Activated CD8-positive, alpha-beta memory T cell treated with anti-CD3 and anti-CD28 coated beads, Interleukin-2, amount 50 U/mL, for 24 hours (primary cell): ENCODE measurements at regions not wholly inside any gene's neighbourhood (a gene's known extent, or its start where the extent isn't known, plus 50 kb on each side); places are given as distances from the start of the nearest gene placed in this dataset.
"Not testable (repeated sequence)": the region's sequence is repeated elsewhere in the genome, so short reads cannot be mapped to it uniquely, and the experiment has no call there.

Source experiments
- DNase-seq: peaks from one replicate; pipeline ENCODE4 v3.0.0-alpha.2; 2020; ENCODE audit errors: extremely low read depth

DNA sequence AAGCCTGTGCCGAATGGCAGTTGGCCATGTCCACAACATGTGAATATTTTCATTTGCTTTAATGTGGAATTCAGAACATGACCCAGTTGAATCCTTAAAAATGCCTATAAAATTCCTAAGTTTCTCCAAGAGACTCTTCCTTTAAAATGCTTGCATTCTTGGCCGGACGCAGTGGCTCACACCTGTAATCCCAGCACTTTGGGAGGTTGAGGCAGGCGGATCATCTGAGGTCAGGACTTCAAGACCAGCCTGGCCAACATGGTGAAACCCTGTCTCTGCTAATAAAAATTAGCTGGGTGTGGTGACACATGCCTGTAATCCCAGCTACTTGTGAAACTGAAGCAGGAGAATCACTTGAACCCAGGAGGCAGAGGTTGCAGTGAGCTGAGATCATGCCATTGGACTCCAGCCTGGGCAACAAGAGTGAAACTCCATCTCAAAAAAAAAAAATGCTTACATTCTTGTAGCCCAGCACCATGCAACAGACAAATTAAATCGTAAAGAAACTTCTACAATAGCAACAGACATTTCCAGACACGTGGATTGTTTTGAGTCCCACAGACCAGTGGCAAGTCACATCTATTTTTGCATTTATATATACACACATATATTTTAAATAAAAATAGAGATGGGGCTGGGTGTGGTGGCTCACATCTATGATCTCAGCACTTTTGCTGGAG lies 274.4 kb downstream of the GOLGA6L6 start:
- not testable (repeated sequence) for DNase-seq

DNA sequence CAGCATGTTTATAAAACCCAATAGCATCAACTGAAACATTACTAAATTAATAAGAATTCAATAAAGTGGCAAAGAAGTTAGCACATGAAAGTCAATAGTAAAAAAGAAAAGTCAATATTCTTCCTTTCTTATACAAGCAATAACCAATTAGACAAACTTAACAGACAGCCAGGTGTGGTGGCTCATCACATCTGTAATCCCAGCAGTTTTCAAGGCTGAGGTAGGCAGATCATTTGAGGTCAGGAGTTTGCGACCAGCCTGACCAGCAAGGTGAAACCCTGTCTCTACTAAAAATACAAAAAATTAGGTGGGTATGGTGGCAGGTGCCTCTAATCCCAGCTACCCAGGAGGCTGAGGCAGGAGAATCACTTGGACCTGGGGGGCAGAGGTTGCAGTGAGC lies 275.9 kb downstream of the GOLGA6L6 start:
- DNase-seq: not testable (repeated sequence)

DNA sequence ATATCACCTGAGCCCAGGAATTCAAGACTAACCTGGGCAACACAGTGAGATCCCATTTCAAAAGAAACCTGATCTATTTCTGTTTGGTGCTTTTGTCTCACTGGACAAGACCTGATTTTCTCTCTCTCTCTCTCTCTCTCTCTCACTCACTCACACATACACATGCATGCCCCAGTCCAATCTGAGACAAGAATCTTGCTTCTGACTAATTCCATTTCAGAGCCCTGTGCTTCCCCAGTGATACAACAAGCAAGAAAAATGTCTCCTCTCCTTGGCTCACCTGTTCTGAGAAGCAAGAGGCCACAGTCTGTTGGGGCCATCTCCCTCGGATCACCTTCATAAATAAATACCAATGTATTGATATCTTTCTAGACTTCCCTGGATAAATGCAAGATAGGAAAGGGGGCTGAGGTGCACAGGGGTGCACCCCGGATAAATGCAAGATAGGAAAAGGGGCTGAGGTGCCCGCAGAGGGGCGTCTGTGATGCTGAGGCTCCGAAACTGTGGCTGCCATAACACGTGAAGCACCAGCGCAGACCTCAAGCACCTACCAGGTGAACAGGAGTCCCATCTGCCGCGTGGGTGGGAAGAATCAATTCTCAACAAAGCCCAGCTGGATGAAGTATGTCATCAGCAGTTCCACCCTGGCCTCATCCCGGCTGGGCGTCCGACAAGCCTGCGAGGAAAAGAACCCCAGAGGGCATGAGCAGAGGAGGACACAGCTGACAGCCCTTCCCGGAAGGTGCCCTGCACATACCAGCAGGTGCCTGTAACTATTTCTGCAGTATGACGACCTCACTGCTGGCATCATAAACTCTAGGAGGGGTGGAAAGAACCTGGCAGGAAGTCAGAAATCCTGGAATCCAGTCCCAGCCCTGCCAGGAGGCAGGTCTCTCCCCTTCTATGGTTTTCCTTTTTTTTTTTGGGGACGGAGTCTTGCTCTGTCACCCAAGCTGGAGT lies 280.0 kb downstream of the GOLGA6L6 start:
- DNase-seq: not testable (repeated sequence)

DNA sequence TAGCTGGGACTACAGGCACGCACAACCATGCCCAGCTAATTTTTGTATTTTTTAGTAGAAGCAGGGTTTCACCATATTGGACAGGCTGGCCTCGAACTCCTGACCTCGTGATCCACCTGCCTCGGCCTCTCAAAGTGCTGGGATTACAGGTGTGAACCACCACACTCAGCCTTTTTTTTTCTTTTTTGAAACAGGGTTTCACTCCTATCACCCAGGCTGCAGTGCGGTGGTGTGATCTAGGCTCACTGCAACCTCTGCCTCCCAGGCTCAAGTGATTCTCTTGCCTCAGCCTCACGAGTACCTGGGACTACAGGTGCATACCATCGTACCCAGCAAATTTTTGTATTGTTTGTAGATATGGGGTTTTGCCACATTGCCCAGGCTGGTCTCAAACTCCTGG lies 280.9 kb downstream of the GOLGA6L6 start:
- not testable (repeated sequence) for DNase-seq

DNA sequence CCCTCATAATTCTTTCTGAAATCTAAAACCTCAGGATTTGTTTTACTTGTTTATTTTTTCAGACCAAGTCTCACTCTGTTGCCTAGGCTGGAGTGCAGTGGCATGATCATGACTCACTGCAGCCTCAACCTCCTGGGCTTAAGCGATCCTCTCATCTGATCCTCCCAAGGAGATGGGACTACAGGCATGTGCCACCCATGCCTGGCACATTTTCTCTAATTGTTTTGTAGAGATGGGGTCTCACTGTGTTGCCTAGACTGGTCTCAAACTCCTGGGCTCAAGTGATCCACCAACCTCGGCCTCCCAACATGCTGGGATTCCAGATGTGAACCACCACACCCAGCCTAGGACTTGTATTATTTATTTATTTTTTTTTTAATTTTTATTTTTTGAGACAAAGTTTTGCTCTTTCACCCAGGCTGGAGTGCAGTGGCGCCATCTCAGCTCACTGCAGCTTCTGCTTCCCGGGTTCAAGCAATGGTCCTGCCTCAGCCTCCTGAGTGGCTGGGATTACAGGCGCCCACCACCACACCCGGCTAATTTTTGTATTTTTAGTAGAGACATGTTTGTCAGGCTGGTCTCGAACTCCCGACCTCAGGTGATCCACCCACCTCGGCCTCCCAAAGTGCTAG lies 281.9 kb downstream of the GOLGA6L6 start:
- DNase-seq: not testable (repeated sequence)

GRCh38 chr15:20256394-20256793 lies 285.2 kb downstream of the GOLGA6L6 start:
- DNase-seq: not testable (repeated sequence)

DNA sequence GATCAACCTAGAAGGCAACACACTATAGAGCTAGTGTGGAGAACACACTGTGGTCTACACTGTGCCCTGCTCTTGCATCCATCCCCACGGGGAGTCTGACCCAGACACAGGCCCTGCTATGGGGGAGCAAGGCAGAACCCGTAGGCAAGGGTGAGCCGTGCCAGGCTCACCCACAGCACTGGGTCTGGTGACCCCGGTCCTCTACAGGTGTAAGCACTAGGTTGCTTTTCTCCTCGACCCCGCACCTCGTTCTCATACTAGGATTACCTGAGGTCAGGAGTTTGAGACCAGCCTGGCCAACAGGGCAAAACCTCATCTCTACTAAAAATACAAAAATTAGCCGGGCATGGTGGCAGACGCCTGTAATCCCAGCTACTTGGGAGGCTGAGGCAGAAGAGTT lies 286.0 kb downstream of the GOLGA6L6 start:
- not testable (repeated sequence) for DNase-seq

DNA sequence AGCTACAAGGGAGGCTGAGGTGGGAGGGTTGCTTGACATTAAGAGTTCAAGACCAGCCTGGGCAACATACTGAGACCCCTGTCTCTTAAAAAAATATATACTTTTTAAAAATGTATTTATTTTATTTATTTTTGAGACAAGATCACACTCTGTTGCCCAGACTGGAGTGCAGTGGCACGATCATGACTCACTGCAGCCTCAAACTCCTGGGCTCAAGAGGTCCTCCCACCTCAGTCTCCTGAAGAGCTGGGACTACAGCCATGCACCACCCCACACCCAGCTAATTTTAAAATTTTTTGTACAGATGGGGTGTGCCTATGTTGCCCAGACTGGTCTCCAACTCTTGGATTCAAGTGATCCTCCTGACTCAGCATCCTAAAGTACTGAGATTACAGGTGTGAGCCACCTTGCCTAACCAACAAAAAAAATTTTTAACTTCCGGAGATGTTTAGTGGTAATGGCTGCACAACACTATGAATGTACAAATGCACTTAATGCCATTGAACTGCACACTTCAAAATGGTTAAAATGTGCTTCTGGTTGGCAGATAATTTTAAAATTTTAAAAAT lies 288.5 kb downstream of the GOLGA6L6 start:
- DNase-seq: not testable (repeated sequence)

DNA sequence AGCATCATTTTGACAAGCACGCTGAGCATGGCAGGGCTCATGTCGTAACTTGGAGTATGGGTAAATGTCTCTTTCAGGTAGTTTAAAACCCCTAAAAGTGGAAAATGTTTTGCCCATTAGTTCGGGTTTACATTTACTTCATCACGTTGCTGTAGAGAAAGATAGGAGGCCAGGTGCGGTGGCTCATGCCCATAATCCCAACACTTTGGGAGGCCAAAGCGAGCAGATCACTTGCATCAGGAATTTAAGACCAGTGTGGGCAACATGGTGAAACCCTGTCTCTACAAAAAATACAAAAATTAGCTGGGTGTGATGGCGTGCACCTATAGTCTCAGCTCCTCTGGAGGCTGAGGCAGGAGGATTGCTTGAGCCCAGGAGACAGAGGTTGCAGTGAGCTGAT lies 289.6 kb downstream of the GOLGA6L6 start:
- DNase-seq: not testable (repeated sequence)

GRCh38 chr15:20251214-20252005 lies 290.2 kb downstream of the GOLGA6L6 start:
- DNase-seq: not testable (repeated sequence)

DNA sequence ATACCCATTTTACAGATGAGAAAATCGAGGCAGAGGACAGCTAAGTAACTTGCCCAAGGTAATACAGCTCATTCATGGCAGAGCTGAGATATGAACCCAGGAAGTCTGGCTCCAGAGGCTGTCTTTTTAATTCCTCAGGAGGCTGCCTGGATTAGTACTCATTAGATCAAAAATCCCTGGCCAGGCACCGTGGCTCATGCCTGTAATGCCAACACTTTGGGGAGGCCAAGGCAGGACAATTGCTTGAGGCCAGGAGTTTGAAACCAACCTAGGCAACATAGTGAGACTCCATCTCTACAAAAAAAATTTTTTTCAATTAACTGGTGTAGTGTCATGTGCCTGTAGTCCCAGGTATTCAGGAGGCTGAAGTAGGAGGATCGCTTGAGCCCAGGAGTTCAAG lies 291.4 kb downstream of the GOLGA6L6 start:
- not testable (repeated sequence) for DNase-seq

GRCh38 chr15:20249677-20249970 lies 292.0 kb downstream of the GOLGA6L6 start:
- not testable (repeated sequence) for DNase-seq

- not testable (repeated sequence) for DNase-seq
These were observed 293.2 kb downstream of the GOLGA6L6 start for GRCh38 chr15:20248434-20248833.

GRCh38 chr15:20247137-20247536 lies 294.5 kb downstream of the GOLGA6L6 start:
- not testable (repeated sequence) for DNase-seq

- not testable (repeated sequence) for DNase-seq
These were observed 295.0 kb downstream of the GOLGA6L6 start for GRCh38 chr15:20246624-20247023.

- not testable (repeated sequence) for DNase-seq
These were observed 295.7 kb downstream of the GOLGA6L6 start for GRCh38 chr15:20245856-20246255.

GRCh38 chr15:20244792-20245191 lies 296.8 kb downstream of the GOLGA6L6 start:
- not testable (repeated sequence) for DNase-seq

GRCh38 chr15:20243486-20244240 lies 297.9 kb downstream of the GOLGA6L6 start:
- not testable (repeated sequence) for DNase-seq

GRCh38 chr15:20240366-20240917 lies 301.2 kb downstream of the GOLGA6L6 start:
- not testable (repeated sequence) for DNase-seq

DNA sequence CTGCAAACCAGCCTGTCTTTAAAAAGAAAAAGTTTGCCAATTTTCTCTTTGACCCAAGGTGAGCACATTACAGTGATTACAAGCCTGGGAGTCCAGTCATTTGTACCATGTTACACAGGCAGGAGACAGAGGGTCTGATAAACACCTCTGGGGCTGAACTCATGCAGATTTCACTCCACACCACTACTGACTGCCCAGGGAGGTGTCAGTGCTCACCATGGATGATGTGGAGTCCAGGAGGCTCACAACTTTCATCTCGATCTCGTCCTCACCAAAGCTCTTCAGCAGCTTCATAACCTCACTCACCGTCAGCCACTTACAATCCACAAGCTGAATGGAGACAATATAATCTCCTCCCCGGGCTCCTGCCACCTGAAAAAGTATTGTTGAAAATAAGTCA lies 302.4 kb downstream of the GOLGA6L6 start:
- DNase-seq: not testable (repeated sequence)
